GM23248 (cell line): ENCODE measurements at regions not wholly inside any gene's neighbourhood (a gene's known extent, or its start where the extent isn't known, plus 50 kb on each side); places are given as distances from the start of the nearest gene placed in this dataset.

Experiments
- EZH2 ChIP-seq: fragments of 200-600 bp; sonication (generic); IDR thresholded peaks from 2 replicates; pipeline ENCODE4 v1.6.1; 2018; ENCODE audit warnings: antibody characterized with exemption, mild to moderate bottlenecking; ENCODE audit not compliant: insufficient read depth, poor library complexity, severe bottlenecking
- EZH2phosphoT487 ChIP-seq: fragments of 200-600 bp; sonication (generic); IDR thresholded peaks from 2 replicates; pipeline ENCODE4 v1.6.1; 2018; ENCODE audit warnings: antibody characterized with exemption, moderate library complexity, mild to moderate bottlenecking, low read depth; ENCODE audit not compliant: insufficient read depth

- TF ChIP-seq EZH2 (no peak), EZH2phosphoT487 (no peak)
Measured at GRCh38 chr4:117968606-117969005, 65.7 kb upstream of the NDST3 start.
